GM12878 (cell line): ENCODE measurements at regions not wholly inside any gene's neighbourhood (a gene's known extent, or its start where the extent isn't known, plus 50 kb on each side); places are given as distances from the start of the nearest gene placed in this dataset.

Experiments used
- ATAC-seq: fragments of 200-7000 bp; cut with Tn5 transposase; 3 replicates; pipeline ENCODE4 v1.9.1; 2020; ENCODE audit warnings: mild to moderate bottlenecking, moderate library complexity
- BruUV-seq: library from RNA; stranded (reverse); fragments of 400-500 nt; replicated peaks from 2 replicates; lab custom pipeline; 2021; lab: Mats Ljungman, UMichigan
- CTCF ChIA-PET: fragments of 300-600 bp; sonication (Branson Sonifier 250); formaldehyde crosslinking; extraction: SDS; loops from one replicate; lab custom pipeline; 2021; ENCODE audit warnings: inconsistent platforms; lab: Yijun Ruan, JAX
- POLR2A ChIA-PET: fragments of 350-600 bp; formaldehyde crosslinking; extraction: SDS; loops from one replicate; lab custom pipeline; 2021; ENCODE audit warnings: inconsistent platforms; lab: Charles Lee
- RAD21 ChIA-PET: fragments of 300-600 bp; sonication (Branson Sonifier 250); formaldehyde crosslinking; loops from one replicate; lab custom pipeline; 2023; ENCODE audit warnings: antibody characterized with exemption; ENCODE audit not compliant: unreplicated experiment; lab: Charles Lee
- SMC1A ChIA-PET: fragments of 300-600 bp; sonication (Branson Sonifier 250); formaldehyde crosslinking; loops from one replicate; lab custom pipeline; 2023; ENCODE audit not compliant: unreplicated experiment, uncharacterized antibody; lab: Charles Lee
- DNase-seq: peaks from one replicate; pipeline ENCODE4 v3.0.0-alpha.2; 2011; ENCODE audit warnings: low read depth, low spot score
- FAIRE-seq: peaks from 3 replicates; lab custom pipeline; 2011; peaks lifted over from hg19 to GRCh38; lab: Jason Lieb, UNC
- H2AFZ ChIP-seq: 2 replicates; pipeline ENCODE4 v1.6.0; 2011; ENCODE audit warnings: low read depth, low read length, control low read depth; ENCODE audit not compliant: control insufficient read depth
- H3K27ac ChIP-seq: 2 replicates; pipeline ENCODE4 v1.5.1; 2011; ENCODE audit warnings: control low read depth; ENCODE audit not compliant: control insufficient read depth, insufficient read depth
- H3K27me3 ChIP-seq, 2 experiments: replicated peaks in 1 of 2; 2 replicates each; pipeline versions ENCODE4 v1.6.0 to v1.6.1; 2011; ENCODE audit warnings: low read length in 1 of 2; ENCODE audit not compliant: control insufficient read depth in 2 of 2, insufficient read depth in 2 of 2
- H3K36me3 ChIP-seq, 2 experiments: 2 replicates each; pipeline ENCODE4 v1.5.1; 2011; ENCODE audit warnings: low read length in 1 of 2; ENCODE audit not compliant: control insufficient read depth in 2 of 2, insufficient read depth in 2 of 2
- H3K4me1 ChIP-seq: 2 replicates; pipeline ENCODE4 v1.6.1; 2011; ENCODE audit warnings: mild to moderate bottlenecking, low read length, moderate library complexity, mixed read lengths; ENCODE audit not compliant: control insufficient read depth, insufficient read depth
- H3K4me2 ChIP-seq: 2 replicates; pipeline ENCODE4 v1.6.0; 2011; ENCODE audit warnings: control low read depth; ENCODE audit not compliant: control insufficient read depth, insufficient read depth
- H3K4me3 ChIP-seq: fragments of 200-600 bp; sonication (generic); 2 replicates; pipeline ENCODE4 v1.5.1; 2016
- H3K79me2 ChIP-seq: 2 replicates; pipeline ENCODE4 v1.6.0; 2011; ENCODE audit warnings: low read length; ENCODE audit not compliant: control insufficient read depth, insufficient read depth
- H3K9ac ChIP-seq: 2 replicates; pipeline ENCODE4 v1.8.0; 2011; ENCODE audit warnings: low read length, control low read depth, mixed read lengths; ENCODE audit not compliant: control insufficient read depth, insufficient read depth
- H3K9me3 ChIP-seq: replicated peaks from 3 replicates; pipeline ENCODE4 v1.5.1; 2011; ENCODE audit warnings: mild to moderate bottlenecking, low read length; ENCODE audit not compliant: control insufficient read depth, insufficient read depth
- H4K20me1 ChIP-seq: 2 replicates; pipeline ENCODE4 v1.6.0; 2011; ENCODE audit not compliant: control insufficient read depth, insufficient read depth
- CEBPZ ChIP-seq: fragments of 150-350 bp; IDR thresholded peaks from 2 replicates; pipeline ENCODE4 v1.6.1; 2016; ENCODE audit warnings: low read depth, low read length
- CHD4 ChIP-seq: fragments of 200-600 bp; sonication (generic); IDR thresholded peaks from 2 replicates; pipeline ENCODE4 v1.6.1; 2016; ENCODE audit warnings: mild to moderate bottlenecking
- CREM ChIP-seq: IDR thresholded peaks from 2 replicates; pipeline ENCODE4 v1.6.1; 2014; ENCODE audit warnings: antibody characterized with exemption, low read depth
- DPF2 ChIP-seq: fragments of 450-650 bp; IDR thresholded peaks from 2 replicates; pipeline ENCODE4 v1.6.1; 2017; ENCODE audit warnings: mild to moderate bottlenecking
- EED ChIP-seq: sonication (generic); IDR thresholded peaks from 2 replicates; pipeline ENCODE4 v1.6.1; 2016; ENCODE audit warnings: antibody characterized with exemption, low read depth
- ESRRA ChIP-seq: IDR thresholded peaks from 2 replicates; pipeline ENCODE4 v1.6.1; 2012; ENCODE audit warnings: mild to moderate bottlenecking, low read length, improper control_type of control experiment
- HCFC1 ChIP-seq: fragments of 150-350 bp; IDR thresholded peaks from 2 replicates; pipeline ENCODE4 v1.6.1; 2014; ENCODE audit warnings: low read length
- MEF2B ChIP-seq: fragments of 450-650 bp; IDR thresholded peaks from 2 replicates; pipeline ENCODE4 v1.6.1; 2018; ENCODE audit warnings: mild to moderate bottlenecking, moderate library complexity; ENCODE audit not compliant: partially characterized antibody, poor library complexity, severe bottlenecking
- MTA3 ChIP-seq: IDR thresholded peaks from 2 replicates; pipeline ENCODE4 v1.6.1; 2012; ENCODE audit warnings: low read length, inconsistent platforms, borderline replicate concordance
- NFYB ChIP-seq: IDR thresholded peaks from 2 replicates; pipeline ENCODE4 v1.6.1; 2011; ENCODE audit warnings: low read depth, mild to moderate bottlenecking, low read length, improper control_type of control experiment, moderate library complexity; ENCODE audit not compliant: insufficient read depth
- PRDM15 ChIP-seq: fragments of 450-650 bp; formaldehyde crosslinking; IDR thresholded peaks from 2 replicates; pipeline ENCODE4 v1.4.0; 2020; ENCODE audit warnings: mild to moderate bottlenecking, moderate library complexity
- SIX5 ChIP-seq: IDR thresholded peaks from 2 replicates; pipeline ENCODE4 v1.6.1; 2011; ENCODE audit warnings: mild to moderate bottlenecking, low read depth, low read length, moderate library complexity; ENCODE audit not compliant: severe bottlenecking
- SMAD1 ChIP-seq: fragments of 450-650 bp; IDR thresholded peaks from 2 replicates; pipeline ENCODE4 v1.6.1; 2018; ENCODE audit warnings: mild to moderate bottlenecking, low read depth; ENCODE audit not compliant: partially characterized antibody
- SMAD5 ChIP-seq: IDR thresholded peaks from 2 replicates; pipeline ENCODE4 v1.6.1; 2016; ENCODE audit warnings: antibody characterized with exemption, low read depth
- SMC3 ChIP-seq: IDR thresholded peaks from 2 replicates; pipeline ENCODE4 v1.6.1; 2011; ENCODE audit warnings: low read length, improper control_type of control experiment, borderline replicate concordance
- STAT1 ChIP-seq: fragments of 450-650 bp; conservative IDR thresholded peaks from 2 replicates; pipeline ENCODE4 v1.6.1; 2014; ENCODE audit warnings: antibody characterized with exemption, mild to moderate bottlenecking
- STAT3 ChIP-seq: IDR thresholded peaks from 2 replicates; pipeline ENCODE4 v1.6.1; 2011; ENCODE audit warnings: low read depth, low read length, improper control_type of control experiment
- SUZ12 ChIP-seq: fragments of 200-600 bp; sonication (generic); IDR thresholded peaks from one replicate; pipeline ENCODE4 v1.6.1; 2018; ENCODE audit warnings: antibody characterized with exemption, mild to moderate bottlenecking; ENCODE audit not compliant: unreplicated experiment
- YBX1 ChIP-seq: fragments of 450-650 bp; IDR thresholded peaks from 2 replicates; pipeline ENCODE4 v1.6.1; 2016; ENCODE audit warnings: antibody characterized with exemption
- WGBS: methylation state at CpG from one replicate; pipeline ENCODE4 v1.1.6; 2016; ENCODE audit warnings: low lambda C conversion rate; ENCODE audit not compliant: insufficient replicate concordance, insufficient coverage; ENCODE audit errors: missing lambda C conversion rate; 5-methylcytosine and 5-hydroxymethylcytosine counted together
- in situ Hi-C: fragments of 300-500 bp; cut with MboI; formaldehyde crosslinking; loops from 9 replicates; pipeline ENCODE4 v1.14.3; 2018; ENCODE audit warnings: mixed read lengths
- intact Hi-C: fragments of 100-400 bp; cut with micrococcal nuclease; formaldehyde crosslinking; loops from one replicate; pipeline ENCODE4 v1.14.2; 2022; ENCODE audit not compliant: unreplicated experiment

- SMC1A ChIA-PET: no interaction called here
- intact Hi-C loops: no loop called here
- CTCF ChIA-PET: no interaction called here
- H3K4me1 ChIP-seq: no peaks in the 10 kb centered on the region
- no peak overlapping the region for H2AFZ ChIP-seq
- H3K79me2 ChIP-seq: no peaks in the 10 kb centered on the region
- 4% methylated on average over 2 of the region's 2 CpGs for WGBS
- no peaks in the 10 kb centered on the region for H4K20me1 ChIP-seq
- no peak overlapping the region for H3K27ac ChIP-seq
- H3K36me3 ChIP-seq: no peaks in the 10 kb centered on the region
- no peak for ATAC-seq
- H3K4me2 ChIP-seq: no peak overlapping the region
- H3K9me3 ChIP-seq: no peaks in the 10 kb centered on the region
- RAD21 ChIA-PET: no interaction called here
- H3K27me3 ChIP-seq: no peaks in the 10 kb centered on the region
- POLR2A ChIA-PET: no interaction called here
- no TSS peak for BruUV-seq
- no peak for DNase-seq
- no peak overlapping the region for H3K4me3 ChIP-seq
- H3K9ac ChIP-seq: no peak overlapping the region
- no peak for FAIRE-seq
- in situ Hi-C loops: no loop called here
- no peak for TF ChIP-seq EED
- TF ChIP-seq MEF2B: no peak
- TF ChIP-seq SMAD1: no peak
- no peak for TF ChIP-seq YBX1
- no peak for TF ChIP-seq DPF2
- no peak for TF ChIP-seq CHD4
- no peak for TF ChIP-seq SUZ12
- no peak for TF ChIP-seq CEBPZ
- no peak for TF ChIP-seq ESRRA
- no peak for TF ChIP-seq MTA3
- TF ChIP-seq SMC3: no peak
- no peak for TF ChIP-seq STAT1
- no peak for TF ChIP-seq SIX5
- TF ChIP-seq CREM: no peak
- TF ChIP-seq NFYB: no peak
- no peak for TF ChIP-seq HCFC1
- no peak for TF ChIP-seq SMAD5
- no peak for TF ChIP-seq PRDM15 (CRISPR knock-in tag)
- no peak for TF ChIP-seq STAT3
These were observed 221.9 kb upstream of the SETBP1 start for GRCh38 chr18:44458777-44459176.
